GM19467 (cell line): ENCODE measurements at regions not wholly inside any gene's neighbourhood (a gene's known extent, or its start where the extent isn't known, plus 50 kb on each side); places are given as distances from the start of the nearest gene placed in this dataset.

ENCODE experiments used
- ATAC-seq: cut with Tn5 transposase; IDR thresholded peaks from one replicate; pipeline ENCODE4 v1.9.1; 2021; ENCODE audit warnings: mild to moderate bottlenecking, moderate library complexity; ENCODE audit not compliant: unreplicated experiment

DNA sequence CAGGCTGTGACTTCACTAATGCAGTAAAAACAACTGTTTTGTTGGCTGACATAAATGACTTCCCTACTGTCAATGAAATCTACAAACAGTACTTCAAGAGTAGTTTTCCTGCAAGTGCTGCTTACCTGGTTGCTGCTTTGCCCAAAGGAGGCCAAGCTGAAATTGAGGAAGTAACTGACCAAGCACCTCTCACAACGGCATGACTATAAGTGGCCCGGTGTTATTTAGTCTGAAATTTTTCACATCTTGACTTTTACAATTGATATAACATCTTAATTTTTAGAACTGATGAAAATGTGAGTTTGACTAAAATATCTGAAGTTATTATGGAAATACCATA, 274.9 kb upstream of the NR5A2 start:
- ATAC-seq = no peak

GRCh38 chr1:199753513-199753912, 274.0 kb upstream of the NR5A2 start:
- ATAC-seq = no peak

- ATAC-seq = no peak
Measured at GRCh38 chr1:199756066-199756465, 271.4 kb upstream of the NR5A2 start.

DNA sequence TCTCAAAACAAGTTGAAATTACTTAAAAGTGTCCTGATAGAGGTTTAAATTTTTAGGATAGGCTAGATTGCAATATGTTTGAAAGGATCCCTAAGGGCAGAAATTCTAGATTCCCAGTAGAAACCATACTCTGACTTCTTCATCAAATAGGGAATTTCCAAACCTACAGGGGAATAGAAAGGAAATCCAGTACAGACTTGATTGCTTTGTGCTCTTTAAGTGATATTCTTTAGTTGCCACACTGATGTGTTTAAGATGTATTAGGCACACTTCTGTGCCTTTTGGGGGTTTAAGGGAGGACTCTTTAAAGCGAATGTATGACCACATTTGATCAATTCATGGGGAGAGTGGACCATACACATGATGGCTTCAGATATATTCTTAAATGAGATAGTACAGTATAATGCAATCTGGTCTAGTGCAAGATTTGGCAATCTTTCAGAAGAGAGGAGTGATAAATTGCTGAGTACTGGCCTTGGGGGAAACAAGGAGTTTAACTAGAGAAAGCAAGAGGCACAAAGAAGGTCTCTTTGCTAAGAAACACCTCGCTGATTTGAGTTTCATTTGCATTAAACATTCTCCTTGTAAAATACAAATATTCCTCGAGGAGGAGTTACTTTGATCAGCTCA, 268.8 kb upstream of the NR5A2 start:
- no peak for ATAC-seq

DNA sequence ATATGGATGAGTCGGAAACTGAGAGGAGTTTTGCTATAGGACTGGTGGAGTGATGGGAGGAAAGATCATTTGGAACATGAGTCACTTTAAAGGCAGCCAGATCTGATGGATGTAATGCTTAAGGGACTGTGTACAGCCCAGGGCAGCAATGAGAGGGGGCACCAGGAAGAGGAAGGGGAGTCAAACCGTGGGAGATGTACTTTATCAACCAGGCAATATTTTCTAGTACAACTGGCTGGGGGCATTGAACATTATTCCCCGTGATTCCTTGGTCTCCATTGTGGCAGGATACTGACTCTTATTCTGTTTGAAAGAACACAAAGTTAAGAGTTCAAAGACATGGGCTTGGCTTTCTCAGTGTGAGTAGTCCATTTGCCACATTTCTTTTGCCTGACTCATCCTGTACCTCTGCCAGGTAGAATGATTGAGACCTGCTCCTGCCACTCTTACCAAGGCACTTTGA, 268.2 kb upstream of the NR5A2 start:
- no peak for ATAC-seq

GRCh38 chr1:199762572-199762971, 264.9 kb upstream of the NR5A2 start:
- no peak for ATAC-seq

- no peak for ATAC-seq
Measured at GRCh38 chr1:199766218-199766792, 261.2 kb upstream of the NR5A2 start.

DNA sequence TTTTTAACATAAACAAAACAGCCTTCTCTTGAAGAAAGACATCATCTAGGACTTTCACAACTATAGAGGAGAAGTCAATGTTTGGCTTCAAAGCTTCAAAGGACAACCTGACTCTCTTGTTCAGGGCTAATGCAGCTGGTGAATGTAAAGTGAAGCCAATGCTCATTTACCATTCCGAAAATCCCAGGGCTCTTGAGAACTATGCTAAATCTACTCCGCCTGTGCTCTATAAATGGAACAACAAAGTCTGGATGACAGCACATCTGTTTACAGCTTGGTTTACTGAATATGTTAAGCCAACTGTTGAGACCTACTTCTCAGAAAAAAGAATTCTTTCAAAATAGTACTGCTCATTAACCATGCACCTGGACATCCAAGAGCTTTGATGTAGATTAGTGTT, 259.8 kb upstream of the NR5A2 start:
- ATAC-seq = no peak

DNA sequence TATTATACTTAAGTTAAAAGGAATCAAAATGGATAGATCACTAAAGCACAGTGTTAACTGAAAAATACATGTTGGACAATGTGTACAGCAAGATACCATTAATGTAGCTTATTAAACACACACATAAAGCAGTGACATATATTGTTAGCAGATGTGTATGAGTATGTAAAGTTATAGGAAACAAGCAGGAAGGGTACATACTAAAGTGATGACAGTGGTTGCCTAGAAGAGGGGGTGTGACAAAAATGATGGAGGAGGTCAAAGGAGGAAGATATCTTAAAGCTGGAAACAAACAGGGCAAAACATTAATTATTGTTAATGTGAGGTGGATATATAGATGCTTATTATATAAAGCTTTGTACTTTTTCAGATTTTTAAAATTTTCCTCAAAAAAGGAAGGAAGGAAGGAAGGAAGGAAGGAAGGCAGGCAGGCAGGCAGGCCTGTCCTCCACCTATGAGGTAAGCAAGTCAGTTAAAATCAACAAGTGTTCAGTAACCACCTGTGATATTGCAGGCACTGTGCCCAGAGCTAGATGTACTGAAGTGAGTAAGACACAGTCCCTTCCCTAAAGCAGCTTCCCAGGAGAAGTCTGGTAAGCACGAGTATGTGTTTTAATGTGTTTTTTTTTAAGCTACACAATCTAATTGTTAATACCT, 252.9 kb upstream of the NR5A2 start:
- ATAC-seq = no peak

- ATAC-seq = no peak
Measured at GRCh38 chr1:199776768-199777497, 250.6 kb upstream of the NR5A2 start.

GRCh38 chr1:199778324-199778955, 249.1 kb upstream of the NR5A2 start:
- no peak for ATAC-seq

GRCh38 chr1:199780091-199780490, 247.4 kb upstream of the NR5A2 start:
- no peak for ATAC-seq

GRCh38 chr1:199780948-199781670, 246.4 kb upstream of the NR5A2 start:
- ATAC-seq = no peak

- no peak for ATAC-seq
Measured at GRCh38 chr1:199784138-199784895, 243.2 kb upstream of the NR5A2 start.

DNA sequence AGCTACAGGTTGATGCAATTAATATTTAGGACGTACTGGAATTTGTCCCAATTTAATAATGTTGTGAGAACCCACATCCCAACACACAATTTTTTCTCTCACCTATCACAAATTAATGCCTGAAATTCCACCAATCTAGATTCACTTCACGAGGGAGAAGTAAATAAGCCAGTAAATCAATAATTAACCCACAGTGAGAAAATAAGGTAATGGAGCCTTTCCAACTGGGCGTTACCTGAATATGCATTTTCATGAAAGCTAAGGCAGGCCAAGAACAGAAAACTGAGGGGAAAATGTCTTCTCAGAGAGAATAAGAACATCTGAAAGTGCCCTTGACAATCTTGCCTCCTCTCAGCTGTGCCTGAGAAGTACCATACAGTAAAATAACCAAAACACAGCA, 240.8 kb upstream of the NR5A2 start:
- ATAC-seq = no peak

DNA sequence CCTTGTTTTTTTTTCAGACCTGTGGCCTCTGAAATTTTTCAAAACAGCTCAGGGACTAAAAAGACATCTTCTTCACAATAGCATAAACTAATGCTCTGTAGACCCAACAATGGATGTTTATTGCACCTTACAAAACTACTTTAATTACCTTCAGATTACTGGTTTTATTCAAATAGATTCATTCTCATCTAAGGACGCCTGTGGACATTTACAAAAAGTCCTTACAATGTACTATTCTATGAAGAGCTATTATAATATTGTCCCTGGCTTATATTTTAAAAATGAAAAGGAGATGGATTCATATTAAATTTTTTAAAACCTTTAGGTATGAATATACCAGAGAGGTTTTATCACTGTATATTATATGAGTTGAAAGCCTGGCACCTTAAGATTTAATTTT, 238.4 kb upstream of the NR5A2 start:
- ATAC-seq = no peak

DNA sequence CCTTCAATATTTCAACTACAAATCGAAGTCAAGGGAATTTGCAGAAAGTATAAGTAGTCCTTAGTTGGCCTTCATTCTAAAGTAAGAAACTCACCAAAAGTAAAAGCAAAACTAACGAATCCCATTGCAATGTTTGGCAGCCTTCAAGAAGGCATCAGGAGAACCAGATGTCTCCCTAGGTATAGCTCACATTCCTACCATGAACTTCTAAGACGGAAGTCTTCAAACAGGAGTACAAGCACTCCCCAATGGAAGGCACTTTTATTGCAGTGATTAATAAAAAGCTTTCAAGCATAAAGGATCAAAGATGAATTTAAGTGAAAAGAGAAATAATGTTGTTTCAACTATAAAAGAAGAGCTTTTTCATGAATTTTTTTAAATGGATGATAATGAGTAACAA, 236.0 kb upstream of the NR5A2 start:
- no peak for ATAC-seq

DNA sequence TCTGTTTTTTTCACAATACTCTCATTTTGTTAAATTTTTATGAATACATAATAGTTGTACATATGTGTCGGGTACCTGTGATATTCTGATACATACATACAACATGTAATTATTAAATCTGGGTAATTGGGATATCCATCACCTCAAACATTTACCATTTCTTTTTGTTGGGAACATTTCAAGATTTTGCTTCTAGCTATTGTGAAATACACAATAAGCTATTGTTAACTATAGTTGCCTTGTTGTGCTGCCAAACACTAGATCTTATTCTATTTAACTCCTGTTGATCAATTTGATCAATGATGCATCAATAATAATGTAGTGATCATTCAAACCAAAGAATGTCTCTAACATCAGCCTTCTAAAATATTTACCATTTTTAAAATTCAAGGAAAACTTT, 234.6 kb upstream of the NR5A2 start:
- ATAC-seq = no peak

- ATAC-seq = no peak
Measured at GRCh38 chr1:199794105-199794863, 233.2 kb upstream of the NR5A2 start.
